Effector memory CD8-positive, alpha-beta T cell (primary cell): ENCODE measurements at regions not wholly inside any gene's neighbourhood (a gene's known extent, or its start where the extent isn't known, plus 50 kb on each side); places are given as distances from the start of the nearest gene placed in this dataset.
A peak's percentile ranks its signal among the peaks of the same experiment; 100 is the strongest.

Experiments
- ATAC-seq: fragments of 150-1000 bp; cut with Tn5 transposase; replicated peaks from 2 replicates; pipeline ENCODE4 v1.10.0; 2021; ENCODE audit warnings: mild to moderate bottlenecking, moderate library complexity
- DNase-seq, 3 experiments: peaks; one replicate each; pipeline ENCODE4 v3.0.0; 2021
- H3K27ac Mint-ChIP-seq, 2 donors: one replicate each; pipeline ENCODE4 v1.8.0; 2022; ENCODE audit warnings: mild to moderate bottlenecking in 2 of 2, mixed read lengths in 2 of 2, moderate library complexity in 2 of 2
- H3K27me3 Mint-ChIP-seq, 2 donors: one replicate each; pipeline ENCODE4 v1.8.0; 2022; ENCODE audit warnings: mixed read lengths in 2 of 2
- H3K36me3 Mint-ChIP-seq: one replicate; pipeline ENCODE4 v1.8.0; 2022; ENCODE audit warnings: mild to moderate bottlenecking, moderate library complexity, mixed read lengths; ENCODE audit not compliant: insufficient read depth
- H3K4me1 Mint-ChIP-seq, 2 donors: one replicate each; pipeline ENCODE4 v1.8.0; 2022; ENCODE audit warnings: low read depth in 2 of 2, mixed read lengths in 2 of 2
- H3K4me3 Mint-ChIP-seq, 2 donors: one replicate each; pipeline ENCODE4 v1.8.0; 2022; ENCODE audit warnings: mild to moderate bottlenecking in 2 of 2, mixed read lengths in 2 of 2, moderate library complexity in 2 of 2
- H3K9me3 Mint-ChIP-seq, 2 donors: one replicate each; pipeline ENCODE4 v1.8.0; 2022; ENCODE audit warnings: mixed read lengths in 2 of 2

DNA sequence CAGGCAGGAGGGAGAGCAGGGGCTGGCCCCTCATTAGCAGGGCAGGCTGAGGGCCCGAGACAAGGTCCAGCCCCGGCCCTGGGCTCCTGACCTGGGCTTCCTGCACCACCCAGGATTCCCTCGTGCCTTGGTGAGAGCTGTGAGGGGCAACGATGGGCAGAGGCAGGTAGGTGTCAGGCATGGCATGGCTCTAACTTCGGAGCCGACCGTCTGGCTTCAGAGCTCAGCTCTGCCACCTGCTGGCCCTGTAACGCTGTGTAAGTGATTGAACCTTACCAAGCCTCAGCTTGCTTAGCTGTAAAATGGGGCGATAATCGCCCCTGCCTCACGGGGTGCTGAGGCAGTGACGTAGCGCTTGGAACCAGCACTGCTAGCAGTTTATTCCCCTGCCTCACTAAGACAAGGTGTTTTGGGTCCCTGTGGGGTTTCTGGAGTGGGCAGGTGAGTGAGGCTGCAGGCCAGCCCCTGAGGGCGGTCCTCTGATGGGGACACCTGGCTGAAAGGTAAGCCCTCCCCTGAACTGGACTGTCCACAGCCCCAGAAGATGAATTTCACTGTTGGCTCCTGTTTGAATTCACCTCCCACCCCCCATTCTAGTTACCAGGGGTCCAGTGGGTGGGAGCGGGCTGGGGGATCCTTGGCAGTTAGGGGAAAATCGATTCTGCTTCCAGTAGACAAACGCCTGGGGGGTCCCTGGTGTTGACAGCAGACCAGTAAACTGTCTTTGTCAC lies 184.8 kb upstream of the GSE1 start:
- Mint-ChIP-seq H3K4me1 (peaks cover 0 to 2% of the 10 kb centered on the region in 2 donors), H3K27me3 (peaks cover 32 to 42% of the 10 kb centered on the region in 2 donors), H3K27ac (no peak overlapping the region), H3K36me3 (no peaks in the 10 kb centered on the region), H3K9me3 (no peaks in the 10 kb centered on the region), H3K4me3 (no peak overlapping the region)
- peak; percentile 90 for ATAC-seq
- peak; percentile 45 to 65 (median 51) for DNase-seq

DNA sequence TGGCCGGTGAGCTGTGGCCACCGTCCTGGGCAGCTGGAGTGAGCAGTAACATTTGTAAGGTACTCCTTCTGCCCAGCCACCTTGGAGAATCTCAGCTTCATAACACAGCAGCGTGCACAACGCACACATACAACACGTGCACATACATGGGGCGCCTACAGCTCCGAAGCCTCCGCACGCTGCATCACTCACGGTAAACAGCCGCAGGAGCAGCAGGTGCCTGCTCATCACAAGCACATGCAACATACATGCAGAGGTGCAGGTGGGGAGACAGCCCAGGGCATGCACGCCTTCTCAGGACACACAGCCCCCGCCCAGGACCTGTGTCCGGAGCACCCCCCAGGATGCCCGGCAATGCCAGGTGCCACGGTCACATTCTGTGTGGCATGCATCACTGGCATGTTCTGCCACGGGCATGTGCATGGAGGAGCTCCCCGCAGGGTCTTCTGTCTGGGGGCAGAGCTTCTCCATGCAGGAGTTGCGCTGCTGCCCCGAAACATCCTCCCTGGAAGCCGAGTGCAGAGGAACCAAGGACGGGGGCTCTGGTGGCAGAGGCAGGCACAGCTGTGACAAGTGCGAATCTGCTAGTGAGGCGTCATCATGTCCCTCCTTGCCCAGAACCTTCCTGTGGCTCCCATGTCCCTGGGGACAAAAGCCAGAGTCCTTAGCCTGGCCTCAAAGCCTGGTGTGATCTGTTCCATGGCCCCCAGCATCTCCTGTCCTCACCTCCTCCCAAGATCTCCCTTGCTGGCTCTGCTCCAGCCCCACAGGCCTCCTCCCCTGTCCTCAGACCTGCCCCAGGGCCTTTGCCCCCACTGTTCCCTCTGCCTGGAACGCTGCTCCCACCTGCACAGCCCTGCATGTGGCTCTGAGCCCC lies 184.0 kb upstream of the GSE1 start:
- Mint-ChIP-seq H3K27ac (no peak overlapping the region), H3K9me3 (no peaks in the 10 kb centered on the region), H3K27me3 (peaks cover 27 to 34% of the 10 kb centered on the region in 2 donors), H3K4me3 (no peak overlapping the region), H3K4me1 (peaks cover 0 to 2% of the 10 kb centered on the region in 2 donors), H3K36me3 (no peaks in the 10 kb centered on the region)
- ATAC-seq (no peak), DNase-seq (no peak)

DNA sequence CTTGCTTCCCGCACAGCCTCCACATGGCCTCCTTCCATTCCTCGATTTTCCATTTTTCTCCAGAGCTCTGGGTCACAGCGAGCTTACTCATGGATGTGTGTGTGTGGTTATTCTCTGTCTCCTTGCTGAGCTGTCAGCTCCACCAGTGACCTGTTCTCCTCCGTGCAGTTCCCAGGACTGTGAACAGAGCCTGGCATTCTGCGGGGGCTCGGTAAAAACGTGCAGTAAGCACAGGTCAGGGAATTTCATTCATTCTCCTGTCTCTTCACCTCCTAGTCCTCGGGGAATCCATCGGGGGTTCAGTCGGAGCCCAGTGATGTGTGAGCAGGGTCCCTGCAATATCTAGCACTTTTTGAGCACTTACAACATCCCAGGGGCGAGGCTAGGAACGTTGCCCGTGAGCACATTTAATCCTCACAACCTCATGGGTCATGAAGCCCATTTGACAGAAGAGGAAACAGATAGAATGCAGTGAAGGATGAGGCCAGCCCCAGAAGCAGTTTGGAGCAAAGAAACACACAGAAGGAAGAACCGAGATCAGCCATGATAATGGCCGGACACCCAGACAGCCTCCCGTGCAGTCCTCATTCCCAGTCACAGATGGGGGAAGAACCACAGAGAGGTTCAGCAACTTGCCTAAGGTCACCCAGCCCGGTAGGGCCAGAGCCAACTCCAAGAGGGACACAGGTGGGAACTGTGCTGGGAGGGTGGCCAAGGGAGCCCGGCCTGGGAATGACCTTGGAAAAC lies 183.2 kb upstream of the GSE1 start:
- Mint-ChIP-seq H3K4me3 (no peak overlapping the region), H3K4me1 (peaks cover 0 to 2% of the 10 kb centered on the region in 2 donors), H3K9me3 (no peaks in the 10 kb centered on the region), H3K27ac (no peak overlapping the region), H3K27me3 (peaks cover 21 to 26% of the 10 kb centered on the region in 2 donors), H3K36me3 (no peaks in the 10 kb centered on the region)
- DNase-seq (no peak), ATAC-seq (no peak)

DNA sequence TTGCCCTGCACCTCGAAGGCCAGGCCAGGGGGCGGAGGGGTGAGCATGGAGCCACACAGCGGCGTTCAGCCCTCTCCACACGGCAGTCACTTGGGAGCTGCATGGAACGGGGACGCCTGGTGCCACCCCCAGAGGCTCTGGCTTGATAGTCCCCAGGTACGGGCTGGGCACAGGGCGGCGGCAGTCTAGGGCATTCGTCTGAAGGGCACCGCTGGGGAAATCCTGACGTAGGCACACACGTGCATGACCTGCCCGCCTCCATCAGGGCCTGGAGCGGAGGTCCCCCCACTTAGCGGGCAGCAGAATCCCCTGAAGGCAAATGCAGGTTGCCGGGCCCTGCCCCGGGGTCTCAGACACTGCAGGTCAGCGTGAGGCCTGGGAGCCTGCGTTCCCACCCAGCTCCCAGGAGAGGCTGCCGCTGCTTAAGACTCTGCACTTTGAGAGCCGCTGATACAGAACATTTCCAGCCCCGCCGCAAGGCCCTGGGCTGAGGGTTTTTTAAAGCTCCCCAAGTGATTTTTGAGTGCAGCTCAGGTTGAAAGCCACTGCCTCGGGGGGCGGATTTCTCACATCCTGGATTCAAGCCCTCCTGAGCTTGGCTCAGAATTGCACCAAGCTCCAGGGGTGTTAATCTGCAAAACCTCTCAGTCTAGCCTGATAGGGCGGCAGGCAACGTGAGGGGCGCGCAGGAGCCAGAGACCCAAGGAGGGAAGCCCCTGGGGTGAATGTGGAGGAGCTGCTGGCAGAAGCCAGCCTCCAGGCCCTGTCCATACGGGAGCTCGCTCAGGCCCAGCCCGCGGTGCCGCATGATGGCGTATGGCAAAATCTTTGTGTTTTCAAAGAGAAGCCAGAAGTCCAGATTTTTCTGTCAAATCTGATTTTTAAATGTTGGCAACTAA lies 182.3 kb upstream of the GSE1 start:
- Mint-ChIP-seq H3K27ac (no peak overlapping the region), H3K4me3 (no peak overlapping the region), H3K27me3 (peaks cover 16 to 17% of the 10 kb centered on the region in 2 donors), H3K4me1 (peaks cover 0 to 1% of the 10 kb centered on the region in 2 donors), H3K36me3 (no peaks in the 10 kb centered on the region), H3K9me3 (no peaks in the 10 kb centered on the region)
- no peak for ATAC-seq
- no peak for DNase-seq

GRCh38 chr16:85431431-85432124 lies 181.5 kb upstream of the GSE1 start:
- no peaks in the 10 kb centered on the region for H3K36me3 Mint-ChIP-seq
- no peak overlapping the region for H3K4me3 Mint-ChIP-seq
- peaks cover 0 to 1% of the 10 kb centered on the region in 2 donors for H3K4me1 Mint-ChIP-seq
- no peak for DNase-seq
- H3K27me3 Mint-ChIP-seq = peaks cover 8 to 10% of the 10 kb centered on the region in 2 donors
- no peak overlapping the region for H3K27ac Mint-ChIP-seq
- no peaks in the 10 kb centered on the region for H3K9me3 Mint-ChIP-seq
- no peak for ATAC-seq

GRCh38 chr16:85432606-85433005 lies 180.5 kb upstream of the GSE1 start:
- H3K4me1 Mint-ChIP-seq = peaks cover 0 to 1% of the 10 kb centered on the region in 2 donors
- H3K36me3 Mint-ChIP-seq = no peaks in the 10 kb centered on the region
- no peak overlapping the region for H3K4me3 Mint-ChIP-seq
- H3K9me3 Mint-ChIP-seq = no peaks in the 10 kb centered on the region
- no peak for ATAC-seq
- H3K27me3 Mint-ChIP-seq = peaks cover 6 to 11% of the 10 kb centered on the region in 2 donors
- DNase-seq = no peak
- H3K27ac Mint-ChIP-seq = no peak overlapping the region

- ATAC-seq (no peak), DNase-seq (no peak)
- Mint-ChIP-seq H3K27me3 (peaks cover 6 to 16% of the 10 kb centered on the region in 2 donors), H3K4me1 (peaks cover 0 to 1% of the 10 kb centered on the region in 2 donors), H3K9me3 (no peaks in the 10 kb centered on the region), H3K36me3 (no peaks in the 10 kb centered on the region), H3K27ac (no peak overlapping the region), H3K4me3 (no peak overlapping the region)
Observed at GRCh38 chr16:85433477-85433876, 179.6 kb upstream of the GSE1 start.

- Mint-ChIP-seq H3K27ac (no peak overlapping the region), H3K27me3 (peaks cover 0 to 6% of the 10 kb centered on the region in 2 donors), H3K9me3 (no peaks in the 10 kb centered on the region), H3K4me3 (no peak overlapping the region), H3K36me3 (no peaks in the 10 kb centered on the region), H3K4me1 (peaks cover 0 to 1% of the 10 kb centered on the region in 2 donors)
- DNase-seq = no peak
- ATAC-seq = no peak
Observed at GRCh38 chr16:85435286-85435685, 177.8 kb upstream of the GSE1 start.

GRCh38 chr16:85435700-85436099 lies 177.4 kb upstream of the GSE1 start:
- Mint-ChIP-seq H3K4me3 (no peak overlapping the region), H3K9me3 (no peaks in the 10 kb centered on the region), H3K27ac (no peak overlapping the region), H3K4me1 (peaks cover 0 to 1% of the 10 kb centered on the region in 2 donors), H3K27me3 (peaks cover 0 to 6% of the 10 kb centered on the region in 2 donors), H3K36me3 (no peaks in the 10 kb centered on the region)
- DNase-seq = no peak
- no peak for ATAC-seq

- DNase-seq (no peak), ATAC-seq (no peak)
- no peak overlapping the region for H3K4me3 Mint-ChIP-seq
- peaks cover 0 to 6% of the 10 kb centered on the region in 2 donors for H3K27me3 Mint-ChIP-seq
- no peaks in the 10 kb centered on the region for H3K9me3 Mint-ChIP-seq
- H3K36me3 Mint-ChIP-seq = no peaks in the 10 kb centered on the region
- H3K4me1 Mint-ChIP-seq = peaks cover 0 to 1% of the 10 kb centered on the region in 2 donors
- H3K27ac Mint-ChIP-seq = no peak overlapping the region
Observed at GRCh38 chr16:85436207-85436606, 176.9 kb upstream of the GSE1 start.

DNA sequence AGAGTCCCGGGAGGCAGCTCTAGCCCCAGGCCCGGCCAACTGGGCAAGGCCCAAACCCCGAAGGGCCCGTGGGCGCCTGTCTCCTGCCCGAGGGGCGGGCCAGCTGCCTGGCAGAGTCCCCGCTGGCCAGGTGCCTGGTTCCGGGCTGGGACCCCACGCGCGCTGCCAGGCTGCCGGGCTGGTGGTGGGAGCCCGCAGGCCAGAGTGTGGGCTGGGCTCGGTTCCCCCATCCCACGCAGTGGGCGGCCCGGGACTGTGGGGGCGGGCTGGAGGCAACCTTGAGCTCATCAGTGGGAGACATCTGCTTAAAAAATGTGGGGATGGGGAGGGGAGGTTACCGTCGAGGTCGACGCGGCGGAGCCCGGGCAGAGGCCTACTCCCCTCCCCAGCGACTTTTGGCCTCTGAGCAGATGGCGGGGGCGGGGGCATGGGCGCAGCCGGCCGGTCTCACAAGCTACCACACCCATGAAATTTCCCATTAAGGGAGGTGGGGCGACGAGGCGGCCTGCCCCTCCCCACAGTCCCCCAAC lies 176.4 kb upstream of the GSE1 start:
- no peak overlapping the region for H3K27ac Mint-ChIP-seq
- H3K36me3 Mint-ChIP-seq = no peaks in the 10 kb centered on the region
- no peak overlapping the region for H3K4me3 Mint-ChIP-seq
- DNase-seq = no peak
- no peak for ATAC-seq
- no peaks in the 10 kb centered on the region for H3K9me3 Mint-ChIP-seq
- H3K4me1 Mint-ChIP-seq = peaks cover 0 to 1% of the 10 kb centered on the region in 2 donors
- H3K27me3 Mint-ChIP-seq = peaks cover 0 to 6% of the 10 kb centered on the region in 2 donors
